HG02884 (cell line): ENCODE measurements at regions not wholly inside any gene's neighbourhood (a gene's known extent, or its start where the extent isn't known, plus 50 kb on each side); places are given as distances from the start of the nearest gene placed in this dataset.
A peak's percentile ranks its signal among the peaks of the same experiment; 100 is the strongest.

ENCODE experiments used
- ATAC-seq: cut with Tn5 transposase; IDR thresholded peaks from one replicate; pipeline ENCODE4 v1.9.1; 2021; ENCODE audit warnings: mild to moderate bottlenecking, moderate library complexity; ENCODE audit not compliant: unreplicated experiment

DNA sequence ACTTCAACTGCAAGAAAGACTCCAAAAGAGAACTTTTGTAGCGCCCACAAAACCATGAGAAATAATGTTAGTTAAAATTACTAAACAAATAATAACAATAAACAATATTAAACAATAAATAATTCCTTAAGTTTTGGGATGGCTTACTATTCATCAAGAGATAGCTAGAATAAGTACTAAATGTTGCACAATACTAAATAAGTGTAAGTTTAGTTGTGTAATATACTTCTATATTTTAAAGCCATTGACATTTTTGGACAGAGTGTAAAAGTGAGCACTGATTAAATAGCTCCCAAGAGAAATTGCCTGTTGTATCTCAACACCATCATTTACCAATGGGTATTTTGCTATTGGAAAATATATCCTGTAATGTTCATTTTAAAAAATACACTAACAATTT is 166.7 kb downstream of the ALG10 start:
- ATAC-seq, result no peak

DNA sequence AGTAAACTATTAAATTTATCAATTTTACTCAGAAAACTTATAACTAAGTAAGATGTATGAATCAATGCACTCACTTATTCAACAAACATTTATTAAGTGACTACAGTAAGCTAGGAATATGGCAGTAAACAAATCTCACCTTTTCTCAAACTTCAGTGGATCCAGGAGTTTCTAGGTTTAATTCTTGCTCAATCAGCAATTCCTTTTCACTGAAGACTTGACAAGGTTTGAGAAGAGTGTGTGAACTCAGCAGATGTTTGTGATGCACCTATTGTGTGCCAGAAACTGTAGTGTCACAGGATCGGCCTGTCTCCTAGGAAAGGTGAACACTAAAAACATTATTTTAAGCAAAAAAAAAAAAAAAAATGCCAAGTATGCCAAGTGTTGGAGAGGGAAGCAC is 167.8 kb downstream of the ALG10 start:
- ATAC-seq, result no peak

DNA sequence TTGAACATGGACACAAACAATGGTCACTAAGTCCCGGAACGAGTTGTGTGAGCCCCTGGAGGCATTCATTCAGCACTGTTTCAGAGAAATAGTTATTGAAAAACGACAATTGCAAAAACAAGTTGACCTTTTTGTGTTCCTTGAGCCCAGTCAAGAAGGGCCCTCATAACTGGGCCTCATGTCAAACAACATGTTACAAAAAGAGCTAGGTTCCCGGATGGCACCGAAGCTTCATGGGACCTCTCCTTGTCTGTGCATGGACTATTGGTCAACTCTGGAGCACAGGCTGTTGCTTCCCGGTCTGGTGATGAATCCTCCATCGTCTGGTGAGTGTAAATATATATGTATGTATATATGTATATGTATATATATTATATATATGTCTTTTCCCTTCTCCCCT is 176.6 kb downstream of the ALG10 start:
- no peak for ATAC-seq

DNA sequence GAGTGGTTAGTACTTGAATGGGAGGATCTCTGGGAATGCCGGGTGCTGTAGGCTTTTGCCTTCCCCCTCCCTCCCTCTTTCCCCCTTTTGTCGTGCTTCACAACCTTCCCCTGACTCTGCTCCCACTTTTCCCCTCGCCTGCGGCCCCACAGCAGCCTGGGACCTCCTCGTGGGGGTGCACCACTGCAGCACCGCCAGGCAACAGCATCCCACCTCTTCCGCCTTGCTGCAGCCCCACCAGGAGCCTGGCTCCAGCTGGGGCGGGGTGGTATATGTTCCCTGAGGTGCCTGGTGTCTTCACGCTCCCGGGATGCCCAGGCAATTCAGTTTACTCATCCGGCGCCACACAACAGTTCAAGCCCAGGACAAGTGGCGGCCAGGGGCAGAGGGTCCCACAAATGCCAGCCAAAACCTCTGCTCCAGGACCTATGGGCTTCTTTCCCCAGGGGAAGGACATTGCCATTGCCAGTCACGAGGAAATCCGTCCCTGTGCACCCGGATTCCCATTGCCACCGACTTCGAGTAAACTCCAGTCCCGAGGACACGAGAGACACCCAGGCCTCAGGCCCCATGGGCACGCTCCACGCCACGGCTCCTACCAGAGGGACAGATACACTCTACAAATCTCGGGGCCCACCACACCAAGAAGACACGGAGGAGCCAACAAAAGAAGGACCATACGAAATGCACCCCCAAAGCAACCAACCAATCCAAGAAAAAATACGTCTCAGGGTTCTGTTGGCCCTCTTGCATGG is 181.7 kb downstream of the ALG10 start:
- no peak for ATAC-seq

DNA sequence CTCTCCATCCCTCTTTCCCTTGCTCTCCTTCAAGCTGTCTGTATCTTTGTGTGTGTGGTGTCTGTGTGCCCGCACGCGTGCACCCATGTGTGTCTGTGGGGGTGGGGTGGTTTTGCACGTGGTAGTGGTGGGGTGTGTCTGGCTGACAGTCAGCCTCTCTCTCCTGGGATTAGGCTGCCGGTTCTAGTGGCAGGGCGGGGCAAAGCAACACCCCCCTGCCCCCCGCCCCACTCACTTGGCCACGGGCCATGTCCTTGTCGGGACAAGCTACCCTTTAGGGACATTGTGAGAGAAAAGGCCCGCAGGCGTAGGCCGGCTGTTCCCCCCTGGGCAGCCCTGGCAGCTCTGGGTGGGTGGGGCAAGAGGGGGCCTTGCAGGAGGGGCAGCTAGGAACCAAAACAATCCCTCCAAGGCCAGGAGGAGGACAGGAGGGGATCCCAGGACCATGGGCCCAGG is 182.6 kb downstream of the ALG10 start:
- ATAC-seq, result no peak

DNA sequence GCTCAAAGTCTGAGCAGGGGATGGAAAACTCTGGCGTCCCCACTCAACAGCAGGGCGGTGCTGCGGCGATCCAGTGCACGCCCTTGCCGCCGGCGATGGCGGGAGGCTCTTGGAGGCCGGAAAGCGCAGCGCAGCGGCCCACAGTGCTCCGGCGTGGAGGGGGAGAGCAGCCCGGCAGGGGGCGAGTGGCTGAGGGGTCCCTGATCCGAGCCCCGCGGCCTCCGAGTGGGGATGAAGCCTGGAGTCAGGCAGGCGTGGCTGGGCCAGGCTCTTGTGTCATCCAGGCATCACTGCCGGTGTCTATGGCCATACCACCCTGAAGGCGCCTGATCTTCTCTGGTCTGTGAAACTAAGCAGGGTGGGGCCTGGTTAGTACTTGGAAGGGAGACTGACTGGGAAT is 183.1 kb downstream of the ALG10 start:
- ATAC-seq, result no peak

DNA sequence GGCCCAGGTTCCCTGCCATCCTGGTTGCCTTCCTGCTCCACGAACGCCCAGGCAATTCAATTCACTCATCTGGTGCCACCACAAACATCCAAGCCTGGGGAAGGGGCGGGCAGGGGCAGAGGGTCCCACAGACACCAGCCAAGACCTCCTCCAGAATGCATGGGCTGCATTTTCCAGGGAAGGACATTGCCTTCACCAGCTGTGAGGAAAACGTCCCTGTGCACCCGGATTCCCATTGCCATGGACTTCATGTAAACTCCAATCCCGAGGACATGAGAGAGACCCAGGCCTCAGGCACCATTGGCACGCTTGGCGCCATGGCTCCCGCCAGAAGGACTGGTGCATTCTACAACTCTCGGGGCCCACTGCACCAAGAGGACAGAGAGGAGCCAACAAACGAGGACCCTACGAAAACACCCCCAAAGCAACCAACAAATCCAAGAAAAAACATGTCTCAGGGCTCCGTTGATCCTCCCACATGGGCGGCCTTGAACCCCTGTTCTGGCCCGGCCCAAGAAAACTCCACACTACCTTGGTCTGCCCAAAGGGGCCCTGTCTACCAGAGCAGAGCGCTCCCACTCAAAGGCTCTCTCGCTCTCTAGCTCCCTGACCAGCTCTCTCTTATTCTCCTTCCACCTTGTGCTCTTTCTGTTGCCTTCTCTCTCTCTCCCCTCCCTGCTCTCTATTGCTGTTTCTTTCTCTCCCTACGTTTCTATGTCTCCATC is 183.9 kb downstream of the ALG10 start:
- no peak for ATAC-seq

DNA sequence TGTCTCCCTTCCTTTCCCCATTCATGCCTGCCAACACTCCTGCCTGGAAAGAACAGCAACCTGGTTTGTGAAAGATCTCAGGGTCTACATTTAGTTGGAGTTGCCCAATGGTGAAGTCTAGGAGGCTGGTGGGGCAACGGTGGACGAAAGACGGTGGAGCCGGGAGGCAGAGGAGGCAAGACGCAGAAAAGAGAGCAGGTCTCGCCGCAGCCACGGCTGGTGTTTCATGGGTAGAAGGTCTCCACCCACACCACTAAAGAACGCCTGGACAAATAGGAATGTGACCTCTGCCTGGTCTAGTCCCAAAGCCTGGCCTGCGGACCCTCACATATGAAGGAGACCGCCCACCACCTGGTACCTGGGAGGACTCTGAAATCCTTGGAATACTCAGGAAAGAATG is 185.6 kb downstream of the ALG10 start:
- ATAC-seq, result no peak

DNA sequence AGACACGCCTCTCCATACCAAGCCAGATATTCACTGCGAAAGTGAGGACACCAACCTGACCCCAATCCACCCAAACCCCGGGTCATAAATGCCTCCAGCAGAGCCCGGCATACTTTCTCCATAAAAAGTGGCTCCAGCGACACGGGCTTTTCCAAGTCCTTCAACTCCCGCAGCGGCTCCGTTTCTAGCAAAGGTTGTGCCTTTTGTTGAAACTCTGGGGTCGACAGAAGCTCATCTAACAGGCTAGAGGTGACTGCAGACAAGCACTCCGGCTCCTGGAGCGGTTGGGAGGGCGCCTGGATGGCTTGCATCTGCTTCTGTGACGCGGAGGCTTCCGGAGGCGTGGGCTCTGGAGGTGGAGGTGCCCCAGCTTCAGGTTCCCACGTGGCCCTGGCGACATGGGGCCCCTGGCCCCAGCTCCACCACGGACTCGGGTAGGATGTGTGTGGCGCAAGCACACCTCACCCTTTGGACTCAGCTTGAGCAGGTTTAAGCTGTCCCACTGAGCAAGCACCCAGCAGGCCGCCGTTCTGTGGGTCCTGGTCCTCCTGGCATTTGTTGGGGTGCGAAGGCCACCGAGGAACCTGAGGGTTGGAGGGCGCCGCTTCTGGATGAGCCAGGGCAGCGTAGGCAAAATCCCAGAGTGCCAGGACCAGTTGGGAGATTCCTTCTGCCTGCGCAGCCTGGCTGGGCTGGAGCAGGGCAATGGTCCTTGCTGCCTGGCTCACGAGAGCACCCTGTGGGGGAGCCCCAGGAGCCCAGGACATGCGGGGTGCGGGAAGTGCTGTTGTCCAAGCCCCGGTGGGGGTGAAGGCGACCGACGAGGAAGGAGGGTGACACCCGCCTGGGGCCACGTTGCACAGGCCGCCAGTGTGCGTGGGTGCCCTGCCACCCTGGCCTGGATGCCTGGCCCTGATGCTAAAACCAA is 186.3 kb downstream of the ALG10 start:
- ATAC-seq, result no peak

DNA sequence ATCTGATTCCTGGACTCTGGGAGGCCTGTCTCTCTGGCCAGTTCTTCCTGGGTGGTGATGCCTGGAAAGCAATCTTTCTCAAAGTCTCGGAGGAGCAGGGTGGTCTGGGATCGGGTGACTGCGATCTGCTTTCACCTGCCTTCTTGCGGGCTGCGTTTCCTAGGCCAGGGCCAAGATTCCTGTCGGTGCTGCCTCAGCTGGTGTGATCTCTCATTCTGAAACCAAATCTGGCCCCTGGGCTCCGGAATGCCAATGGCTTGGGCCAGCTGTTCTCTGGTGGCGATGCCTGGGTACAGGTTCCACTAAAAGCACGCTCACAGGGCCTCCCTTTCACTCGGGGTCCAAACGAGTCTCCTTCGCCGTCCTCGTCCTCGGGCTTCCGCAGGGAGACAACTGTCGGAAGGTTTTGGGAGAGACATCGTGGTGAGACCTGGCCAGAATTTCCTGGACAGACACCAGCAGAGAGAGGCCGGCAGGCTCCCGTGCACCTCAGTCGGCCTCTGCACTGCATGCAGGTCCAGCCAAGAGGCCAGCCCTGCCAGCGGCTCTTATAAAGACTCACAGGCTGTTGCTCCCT is 187.1 kb downstream of the ALG10 start:
- no peak for ATAC-seq

DNA sequence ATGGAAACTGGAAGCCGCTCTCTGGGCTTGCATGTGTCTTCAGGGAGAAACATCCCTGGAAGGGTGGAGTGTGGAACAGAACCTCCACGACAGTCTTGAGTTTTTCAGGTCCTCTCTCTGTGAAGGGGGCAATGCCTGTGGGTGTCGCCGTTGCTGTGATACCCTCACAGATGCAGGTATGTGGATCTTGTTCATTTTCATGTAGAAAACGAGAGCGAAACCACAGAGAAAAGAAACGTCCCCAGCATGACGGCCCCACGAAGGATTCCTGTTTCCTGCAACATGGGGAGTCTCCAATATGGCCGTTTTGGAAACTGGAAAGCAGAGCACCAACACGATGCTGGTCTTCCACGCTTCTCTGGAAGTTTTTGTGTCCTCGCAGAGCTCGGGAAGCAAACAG is 187.9 kb downstream of the ALG10 start:
- no peak for ATAC-seq

DNA sequence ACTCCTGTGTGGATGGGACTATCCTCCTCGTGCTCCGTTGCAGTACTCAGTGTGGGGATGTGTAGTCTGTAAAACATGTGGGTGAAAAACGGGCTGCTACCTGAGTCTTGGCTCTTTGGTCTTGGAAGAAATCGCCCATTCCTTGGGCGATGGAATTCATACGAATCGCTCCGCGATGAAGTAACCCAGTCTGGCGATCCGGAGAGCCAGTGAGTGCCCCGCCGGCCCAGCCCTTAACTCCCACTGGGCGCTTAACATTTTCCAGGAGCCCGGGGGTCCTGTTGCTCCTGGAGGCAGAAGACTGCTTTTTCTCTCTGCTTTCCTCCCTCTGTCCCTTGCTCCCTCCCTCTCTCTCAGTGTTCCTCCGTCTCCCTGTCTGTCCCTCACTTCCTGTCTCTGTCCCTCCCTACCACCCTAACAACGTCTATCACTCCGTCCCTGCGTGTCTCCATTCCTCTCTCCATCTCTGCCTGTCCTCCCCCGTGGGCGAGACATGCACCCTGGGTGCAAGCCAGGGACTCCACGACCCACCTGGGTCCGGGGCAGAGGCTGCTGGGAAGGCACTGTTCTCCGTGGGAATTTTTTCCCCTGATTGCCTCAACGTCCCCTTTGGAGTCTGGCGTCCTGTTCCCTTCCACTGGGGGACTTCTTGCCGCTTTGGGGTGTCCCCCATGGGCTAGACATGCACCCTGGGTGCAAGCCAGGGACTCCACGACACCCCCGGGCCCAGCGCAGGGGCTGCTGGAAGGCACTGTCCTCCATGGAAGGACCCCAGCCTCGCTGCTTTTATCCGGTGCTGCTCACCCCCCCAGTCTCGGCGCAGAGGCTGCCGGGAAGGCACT is 188.6 kb downstream of the ALG10 start:
- no peak for ATAC-seq

DNA sequence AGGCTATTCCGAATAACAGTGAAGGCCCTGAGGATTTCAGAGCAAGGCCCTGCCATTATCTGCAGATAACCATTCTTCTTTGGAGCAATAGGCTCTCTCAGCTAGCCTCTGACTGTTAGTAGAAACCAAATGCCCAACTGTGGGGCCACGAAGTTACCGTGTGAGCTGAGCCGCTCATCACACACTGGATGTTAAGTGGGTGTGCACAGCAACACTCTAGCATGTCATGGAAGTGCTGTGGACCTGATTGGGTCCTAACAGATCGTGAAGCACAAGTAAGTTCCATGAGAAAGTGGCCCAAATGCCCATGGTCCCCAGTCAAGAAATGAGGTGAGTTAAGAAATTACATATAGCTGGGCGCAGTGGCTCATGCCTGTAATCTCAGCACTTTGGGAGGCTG is 190.4 kb downstream of the ALG10 start:
- no peak for ATAC-seq

DNA sequence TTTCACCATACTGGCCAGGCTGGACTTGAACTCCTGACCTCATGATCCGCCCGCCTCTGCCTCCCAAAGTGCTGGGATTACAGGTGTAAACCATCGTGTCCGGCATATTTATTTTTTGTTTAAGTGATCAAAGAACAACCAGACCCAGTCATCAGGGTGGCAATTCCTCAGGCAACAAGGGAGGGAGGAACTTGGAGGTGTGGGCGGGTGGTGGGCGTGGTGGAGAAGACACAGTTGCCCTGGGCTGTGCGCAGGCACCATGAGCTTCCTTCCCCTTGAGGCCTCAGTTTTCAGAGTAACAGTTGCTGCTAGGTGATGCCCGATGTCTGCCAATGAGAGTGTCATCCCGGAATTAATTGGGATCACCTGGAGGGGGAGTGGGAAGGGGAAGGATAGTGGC is 191.7 kb downstream of the ALG10 start:
- ATAC-seq, result no peak

DNA sequence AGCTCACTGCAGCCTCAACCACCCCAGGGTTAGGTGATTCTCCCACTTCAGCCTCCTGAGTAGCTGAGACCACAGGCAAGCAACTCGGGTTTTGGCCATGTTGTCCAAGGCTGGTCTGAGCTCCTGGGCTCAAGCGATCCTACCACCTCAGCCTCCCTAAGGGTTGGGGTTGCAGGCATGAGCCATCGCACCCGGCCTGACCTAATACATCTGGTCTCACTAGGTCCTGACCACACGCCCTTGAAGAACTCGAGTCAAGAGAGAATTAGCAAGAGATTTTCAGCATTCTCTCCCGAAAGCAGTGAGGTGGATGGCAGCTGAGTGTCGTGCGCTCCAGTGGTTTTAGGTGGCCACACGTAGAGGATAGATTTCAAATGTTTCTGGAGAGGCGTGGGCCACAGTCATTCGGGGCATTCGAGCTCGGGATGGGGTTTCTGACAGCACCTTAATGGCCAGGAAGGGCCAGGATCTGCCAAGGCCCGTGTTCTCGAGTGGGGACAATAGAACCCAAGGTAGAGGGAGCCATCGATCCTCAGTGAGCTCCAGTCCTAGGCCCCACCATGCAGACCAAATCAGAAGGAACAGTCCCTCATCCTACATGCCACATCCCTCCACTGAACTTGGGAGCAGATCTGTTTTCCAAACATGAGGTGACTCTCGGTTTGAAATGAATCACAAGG is 193.1 kb downstream of the ALG10 start:
- no peak for ATAC-seq

DNA sequence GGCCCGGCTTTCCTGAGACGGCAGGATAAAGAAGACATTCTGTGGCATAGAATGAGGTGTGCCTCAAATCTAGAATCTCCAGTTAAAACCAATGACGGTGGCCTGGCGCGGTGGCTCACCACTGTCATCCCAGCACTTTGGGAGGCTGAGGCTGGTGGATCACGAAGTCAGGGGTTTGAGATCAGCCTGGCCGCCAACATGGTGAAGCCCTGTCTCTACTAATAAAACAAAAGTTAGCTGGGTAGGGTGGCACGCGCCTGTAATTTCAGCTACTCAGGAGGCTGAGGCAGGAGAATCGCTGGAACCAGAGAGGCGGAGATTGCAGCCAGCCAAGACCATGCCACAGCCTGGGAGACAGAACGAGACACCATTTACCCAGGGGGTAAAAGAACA is 193.6 kb downstream of the ALG10 start:
- ATAC-seq, result no peak

DNA sequence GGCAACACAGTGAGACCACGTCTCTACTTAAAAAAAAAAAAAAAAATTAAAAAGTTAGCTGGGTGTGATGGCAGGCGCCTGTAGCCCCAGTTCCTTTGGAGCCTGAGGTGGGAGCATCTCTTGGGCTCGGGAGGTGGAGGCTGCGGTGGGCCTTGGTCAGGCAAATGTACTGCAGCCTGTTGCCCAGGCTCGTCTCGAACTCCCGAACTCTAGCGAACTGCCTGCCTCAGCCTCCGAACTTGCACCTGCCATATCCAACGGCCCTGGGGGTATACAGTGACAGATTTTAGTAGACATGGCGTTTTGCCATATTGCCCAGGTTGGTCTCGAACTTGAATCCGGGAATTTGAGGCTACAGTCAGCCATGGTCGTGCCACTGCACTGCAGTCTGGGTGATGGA is 195.4 kb downstream of the ALG10 start:
- no peak for ATAC-seq

DNA sequence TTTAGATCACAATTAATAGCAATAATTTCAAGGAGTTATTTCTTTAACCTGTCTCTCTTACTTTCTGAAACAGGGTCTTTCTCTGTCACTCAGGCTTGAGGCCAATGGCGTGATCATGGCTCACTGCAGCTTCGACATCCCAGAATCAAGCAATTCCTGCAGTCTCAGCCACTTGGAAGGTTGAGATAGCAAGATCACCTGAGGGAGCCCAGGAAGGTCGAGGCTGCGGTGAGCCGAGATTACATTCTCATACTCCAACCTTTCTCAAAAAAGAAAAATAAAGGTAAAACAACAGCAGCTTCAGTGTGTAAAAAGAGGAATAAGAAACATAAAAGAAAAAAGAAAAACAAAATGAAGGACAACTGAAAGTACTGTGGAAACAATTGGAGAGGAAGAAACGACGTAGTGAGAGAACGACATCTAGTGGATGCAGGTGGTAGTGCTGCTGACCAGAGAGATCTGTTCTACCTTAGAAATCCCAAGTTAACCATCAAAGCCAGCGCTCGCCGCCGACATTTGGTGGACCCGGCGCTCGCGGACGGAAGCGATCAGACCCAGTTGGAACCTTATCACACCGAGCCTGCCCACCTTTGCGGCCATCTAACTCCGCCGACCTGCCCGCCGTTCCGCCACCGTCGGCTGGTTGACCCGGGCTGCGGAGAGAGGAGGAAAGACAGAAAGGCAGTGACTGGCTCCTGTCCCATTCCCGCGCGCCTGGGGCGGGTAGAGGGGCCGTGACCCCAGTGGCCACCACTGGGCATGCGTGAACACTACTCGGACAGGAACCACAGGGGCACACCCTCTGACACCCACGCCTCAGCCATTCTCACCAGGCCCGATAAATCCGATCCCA is 196.1 kb downstream of the ALG10 start:
- peak; percentile 88 for ATAC-seq
